ENCODE measurements at regions not wholly inside any gene's neighbourhood (a gene's known extent, or its start where the extent isn't known, plus 50 kb on each side); places are given as distances from the start of the nearest gene placed in this dataset.

- in situ Hi-C loops (cut with MboI) = no loop called here
Observed at GRCh38 chr1:238296371-238296770, 405.6 kb upstream of the ZP4 start.

GRCh38 chr1:238293075-238293474, 402.4 kb upstream of the ZP4 start:
- Histone ChIP-seq H3K4me1 (replicated peaks in 1 of 2; ENCODE audit: control insufficient read depth in 2 of 2, insufficient read depth in 2 of 2, low read length in 2 of 2) (no peaks in the 10 kb centered on the region), H4K20me1 (replicated peaks; ENCODE audit: control insufficient read depth, insufficient read depth, low read length) (no peaks in the 10 kb centered on the region), H3K9me3 (replicated peaks; ENCODE audit: control insufficient read depth, insufficient read depth, low read depth, low read length) (no peaks in the 10 kb centered on the region), H2AFZ (ENCODE audit: low read depth, low read length) (no peak overlapping the region), H3K4me3 (no peak overlapping the region), H3K27ac (ENCODE audit: extremely low read depth, low read depth, low read length) (no peak overlapping the region), H3K4me2 (ENCODE audit: insufficient read depth, low read length) (no peak overlapping the region), H3K9me1 (ENCODE audit: control insufficient read depth, insufficient read depth, low read length) (no peaks in the 10 kb centered on the region), H3K79me2 (ENCODE audit: control insufficient read depth, insufficient read depth, low read length) (no peaks in the 10 kb centered on the region), H3K9ac (ENCODE audit: insufficient read depth in 1 of 2, low read depth in 2 of 2, low read length in 2 of 2) (no peak overlapping the region), H3K36me3 (ENCODE audit: control insufficient read depth, insufficient read depth, low read length) (no peaks in the 10 kb centered on the region), H3K27me3 (ENCODE audit: control insufficient read depth in 2 of 2, insufficient read depth in 2 of 2, low read length in 2 of 2) (no peaks in the 10 kb centered on the region)
- 2% methylated on average over 3 of the region's 3 CpGs for WGBS (ENCODE audit: insufficient coverage, low coverage, missing lambda C conversion rate)
- no TSS peak for BruUV-seq (replicated peaks)
- no peak for DNase-seq (ENCODE audit: extremely low read depth in 1 of 4, low spot score in 3 of 4)
- in situ Hi-C loops (cut with MboI) = no loop called here
- ATAC-seq = no peak
- intact Hi-C loops (cut with micrococcal nuclease) = no loop called here
- ChIA-PET CTCF (ENCODE audit: low intra/inter-chr PET ratio) (no interaction called here), POLR2A (no interaction called here)
- FAIRE-seq = no peak
- TF ChIP-seq JUN (IDR thresholded peaks at IDR 0.05; ENCODE audit: borderline replicate concordance, low read depth, low read length) = no peak
- no peak for TF ChIP-seq JUN (CRISPR knock-in tag; IDR thresholded peaks at IDR 0.05; ENCODE audit: borderline replicate concordance)
- no peak for TF ChIP-seq PTRF (tag; IDR thresholded peaks at IDR 0.05)
- no peak for TF ChIP-seq ZBTB11 (CRISPR knock-in tag; IDR thresholded peaks at IDR 0.05)
- TF ChIP-seq ZNF584 (CRISPR knock-in tag; IDR thresholded peaks at IDR 0.05; ENCODE audit: low read depth) = no peak
- no peak for TF ChIP-seq SP1 (CRISPR knock-in tag; IDR thresholded peaks at IDR 0.05)
- TF ChIP-seq TAL1 (IDR thresholded peaks at IDR 0.05) = no peak
- no peak for TF ChIP-seq NFXL1 (CRISPR knock-in tag; IDR thresholded peaks at IDR 0.05)
- no peak for TF ChIP-seq RBM25 (IDR thresholded peaks at IDR 0.05; ENCODE audit: low read depth, low read length, severe bottlenecking)
- no peak for TF ChIP-seq ADNP (tag; IDR thresholded peaks at IDR 0.05)

More at GRCh38 chr1:238296371-238296770, 405.6 kb upstream of the ZP4 start:
- Histone ChIP-seq H3K9me3 (replicated peaks; ENCODE audit: control insufficient read depth, insufficient read depth, low read depth, low read length) (no peaks in the 10 kb centered on the region), H4K20me1 (replicated peaks; ENCODE audit: control insufficient read depth, insufficient read depth, low read length) (no peaks in the 10 kb centered on the region), H3K27me3 (ENCODE audit: control insufficient read depth in 2 of 2, insufficient read depth in 2 of 2, low read length in 2 of 2) (no peaks in the 10 kb centered on the region), H2AFZ (ENCODE audit: low read depth, low read length) (no peak overlapping the region), H3K79me2 (ENCODE audit: control insufficient read depth, insufficient read depth, low read length) (no peaks in the 10 kb centered on the region), H3K9me1 (ENCODE audit: control insufficient read depth, insufficient read depth, low read length) (no peaks in the 10 kb centered on the region), H3K9ac (ENCODE audit: insufficient read depth in 1 of 2, low read depth in 2 of 2, low read length in 2 of 2) (no peak overlapping the region), H3K4me3 (no peak overlapping the region), H3K36me3 (ENCODE audit: control insufficient read depth, insufficient read depth, low read length) (no peaks in the 10 kb centered on the region), H3K27ac (ENCODE audit: extremely low read depth, low read depth, low read length) (no peak overlapping the region), H3K4me2 (ENCODE audit: insufficient read depth, low read length) (no peak overlapping the region), H3K4me1 (replicated peaks in 1 of 2; ENCODE audit: control insufficient read depth in 2 of 2, insufficient read depth in 2 of 2, low read length in 2 of 2) (no peaks in the 10 kb centered on the region)
- no peak for DNase-seq (ENCODE audit: extremely low read depth in 1 of 4, low spot score in 3 of 4)
- intact Hi-C loops (cut with micrococcal nuclease) = no loop called here
- CTCF ChIA-PET (ENCODE audit: low intra/inter-chr PET ratio) = no interaction called here
- POLR2A ChIA-PET = no interaction called here
- TF ChIP-seq RAD51 (IDR thresholded peaks at IDR 0.05; ENCODE audit: borderline replicate concordance, low read depth) (no peak), ZNF263 (CRISPR knock-in tag; IDR thresholded peaks at IDR 0.05; ENCODE audit: borderline replicate concordance) (no peak), CBX2 (IDR thresholded peaks at IDR 0.05; ENCODE audit: insufficient read depth, low read length, poor library complexity, severe bottlenecking) (no peak), RHOXF2B (CRISPR knock-in tag; conservative IDR thresholded peaks at IDR 0.05) (no peak), SMAD4 (CRISPR knock-in tag; conservative IDR thresholded peaks at IDR 0.05) (no peak), SMARCC2 (IDR thresholded peaks at IDR 0.05; ENCODE audit: low read depth) (no peak), CBX5 (IDR thresholded peaks at IDR 0.05; ENCODE audit: borderline replicate concordance, low read depth) (no peak), TEAD4 (IDR thresholded peaks at IDR 0.05; ENCODE audit: low read length) (no peak), TEAD4 (CRISPR knock-in tag; IDR thresholded peaks at IDR 0.05; ENCODE audit: borderline replicate concordance) (no peak), STAT5B (CRISPR knock-in tag; IDR thresholded peaks at IDR 0.05) (no peak), MTA1 (IDR thresholded peaks at IDR 0.05; ENCODE audit: borderline replicate concordance) (no peak), SLC30A9 (CRISPR knock-in tag; IDR thresholded peaks at IDR 0.05) (no peak), ZNF707 (CRISPR knock-in tag; conservative IDR thresholded peaks at IDR 0.05) (no peak), ZNF57 (CRISPR knock-in tag; IDR thresholded peaks at IDR 0.05) (no peak)
- under 1% methylated on average over 7 of the region's 7 CpGs for WGBS (ENCODE audit: insufficient coverage, low coverage, missing lambda C conversion rate)
- ATAC-seq = no peak
- no TSS peak for BruUV-seq (replicated peaks)
- FAIRE-seq = no peak

Measured in K562 (cell line).